ENCODE measurements at regions not wholly inside any gene's neighbourhood (a gene's known extent, or its start where the extent isn't known, plus 50 kb on each side); places are given as distances from the start of the nearest gene placed in this dataset.
"Not testable (repeated sequence)": the region's sequence is repeated elsewhere in the genome, so short reads cannot be mapped to it uniquely, and the experiment has no call there.

GRCh38 chr3:25897019-25897418, 107.1 kb downstream of the OXSM start:
- peak; percentile 14 for DNase-seq

- no peak for DNase-seq
Measured at GRCh38 chr3:25899352-25900101, 109.6 kb downstream of the OXSM start.

- no peak for DNase-seq
Measured at GRCh38 chr3:25900161-25900560, 110.3 kb downstream of the OXSM start.

GRCh38 chr3:25901796-25902195, 111.9 kb downstream of the OXSM start:
- DNase-seq = no peak

- DNase-seq = no peak
Measured at GRCh38 chr3:25902586-25902985, 112.7 kb downstream of the OXSM start.

GRCh38 chr3:25903371-25904129, 113.7 kb downstream of the OXSM start:
- no peak for DNase-seq

- no peak for DNase-seq
Measured at GRCh38 chr3:25904206-25904605, 114.3 kb downstream of the OXSM start.

GRCh38 chr3:25906132-25906906, 116.4 kb downstream of the OXSM start:
- no peak for DNase-seq

- DNase-seq = no peak
Measured at GRCh38 chr3:25907081-25907480, 117.2 kb downstream of the OXSM start.

GRCh38 chr3:25910105-25910504, 120.2 kb downstream of the OXSM start:
- no peak for DNase-seq

GRCh38 chr3:25910997-25911396, 121.1 kb downstream of the OXSM start:
- peak; percentile 74 for DNase-seq

- no peak for DNase-seq
Measured at GRCh38 chr3:25911525-25912295, 121.8 kb downstream of the OXSM start.

GRCh38 chr3:25913179-25913578, 123.3 kb downstream of the OXSM start:
- DNase-seq = no peak

GRCh38 chr3:25915673-25916072, 125.8 kb downstream of the OXSM start:
- DNase-seq = no peak

- no peak for DNase-seq
Measured at GRCh38 chr3:25916321-25916720, 126.4 kb downstream of the OXSM start.

GRCh38 chr3:25931967-25932366, 142.1 kb downstream of the OXSM start:
- DNase-seq = not testable (repeated sequence)

- DNase-seq = no peak
Measured at GRCh38 chr3:25938566-25939325, 148.9 kb downstream of the OXSM start.

GRCh38 chr3:25940935-25941334, 151.0 kb downstream of the OXSM start:
- DNase-seq = no peak

- DNase-seq = no peak
Measured at GRCh38 chr3:25944329-25944728, 154.4 kb downstream of the OXSM start.

- no peak for DNase-seq
Measured at GRCh38 chr3:25945366-25945765, 155.5 kb downstream of the OXSM start.

GRCh38 chr3:25945836-25946235, 155.9 kb downstream of the OXSM start:
- DNase-seq = no peak

- no peak for DNase-seq
Measured at GRCh38 chr3:25952133-25952532, 162.2 kb downstream of the OXSM start.
